ENCODE measurements at regions not wholly inside any gene's neighbourhood (a gene's known extent, or its start where the extent isn't known, plus 50 kb on each side); places are given as distances from the start of the nearest gene placed in this dataset.
A peak's percentile ranks its signal among the peaks of the same experiment; 100 is the strongest.
"Not testable (repeated sequence)": the region's sequence is repeated elsewhere in the genome, so short reads cannot be mapped to it uniquely, and the experiment has no call there.

- no peak for DNase-seq (ENCODE audit: low read depth in 2 of 3, low spot score in 2 of 3)
Measured at GRCh38 chr22:47318041-47318737, 555.7 kb downstream of the TBC1D22A start.

- DNase-seq (ENCODE audit: low read depth in 2 of 3, low spot score in 2 of 3): no peak
Measured at GRCh38 chr22:47315862-47316419, 553.5 kb downstream of the TBC1D22A start.

- no peak for DNase-seq (ENCODE audit: low read depth in 2 of 3, low spot score in 2 of 3)
Measured at GRCh38 chr22:47310601-47311000, 548.2 kb downstream of the TBC1D22A start.

- no peak for DNase-seq (ENCODE audit: low read depth in 2 of 3, low spot score in 2 of 3)
Measured at GRCh38 chr22:47309946-47310345, 547.5 kb downstream of the TBC1D22A start.

GRCh38 chr22:47309476-47309875, 547.0 kb downstream of the TBC1D22A start:
- no peak for DNase-seq (ENCODE audit: low read depth in 2 of 3, low spot score in 2 of 3)

GRCh38 chr22:47308886-47309285, 546.4 kb downstream of the TBC1D22A start:
- no peak for DNase-seq (ENCODE audit: low read depth in 2 of 3, low spot score in 2 of 3)

- no peak for DNase-seq (ENCODE audit: low read depth in 2 of 3, low spot score in 2 of 3)
Measured at GRCh38 chr22:47307822-47308221, 545.4 kb downstream of the TBC1D22A start.

- DNase-seq (ENCODE audit: low read depth in 2 of 3, low spot score in 2 of 3): peak in 2 of 3 donors; percentile 3 to 31
Measured at GRCh38 chr22:47307326-47307725, 544.9 kb downstream of the TBC1D22A start.

- no peak for DNase-seq (ENCODE audit: low read depth in 2 of 3, low spot score in 2 of 3)
Measured at GRCh38 chr22:47304854-47305253, 542.4 kb downstream of the TBC1D22A start.

- no peak for DNase-seq (ENCODE audit: low read depth in 2 of 3, low spot score in 2 of 3)
Measured at GRCh38 chr22:47304191-47304831, 541.9 kb downstream of the TBC1D22A start.

- no peak for DNase-seq (ENCODE audit: low read depth in 2 of 3, low spot score in 2 of 3)
Measured at GRCh38 chr22:47303161-47303890, 540.9 kb downstream of the TBC1D22A start.

- DNase-seq (ENCODE audit: low read depth in 2 of 3, low spot score in 2 of 3): not testable (repeated sequence)
Measured at GRCh38 chr22:47302587-47302986, 540.1 kb downstream of the TBC1D22A start.

GRCh38 chr22:47301820-47302475, 539.5 kb downstream of the TBC1D22A start:
- DNase-seq (ENCODE audit: low read depth in 2 of 3, low spot score in 2 of 3): no peak

GRCh38 chr22:47300698-47301405, 538.4 kb downstream of the TBC1D22A start:
- no peak for DNase-seq (ENCODE audit: low read depth in 2 of 3, low spot score in 2 of 3)

GRCh38 chr22:47299863-47300697, 537.6 kb downstream of the TBC1D22A start:
- DNase-seq (ENCODE audit: low read depth in 2 of 3, low spot score in 2 of 3): no peak

GRCh38 chr22:47299211-47299862, 536.9 kb downstream of the TBC1D22A start:
- no peak for DNase-seq (ENCODE audit: low read depth in 2 of 3, low spot score in 2 of 3)

- DNase-seq (ENCODE audit: low read depth in 2 of 3, low spot score in 2 of 3): no peak
Measured at GRCh38 chr22:47298017-47298785, 535.8 kb downstream of the TBC1D22A start.

Data from hematopoietic multipotent progenitor cell (in vitro differentiated cells).